HG02642 (cell line): ENCODE measurements at regions not wholly inside any gene's neighbourhood (a gene's known extent, or its start where the extent isn't known, plus 50 kb on each side); places are given as distances from the start of the nearest gene placed in this dataset.
"Not testable (repeated sequence)": the region's sequence is repeated elsewhere in the genome, so short reads cannot be mapped to it uniquely, and the experiment has no call there.

Experiments used
- ATAC-seq: cut with Tn5 transposase; IDR thresholded peaks from one replicate; pipeline ENCODE4 v1.9.1; 2021; ENCODE audit warnings: mild to moderate bottlenecking; ENCODE audit not compliant: unreplicated experiment, poor library complexity

GRCh38 chr13:110012102-110012739 is 225.8 kb upstream of the IRS2 start:
- ATAC-seq, result no peak

GRCh38 chr13:110010404-110011138 is 224.2 kb upstream of the IRS2 start:
- no peak for ATAC-seq

- no peak for ATAC-seq
These were observed 222.4 kb upstream of the IRS2 start for GRCh38 chr13:110008816-110009215.

GRCh38 chr13:110006304-110006703 is 219.9 kb upstream of the IRS2 start:
- no peak for ATAC-seq

GRCh38 chr13:110005563-110005962 is 219.2 kb upstream of the IRS2 start:
- no peak for ATAC-seq

- ATAC-seq, result no peak
These were observed 218.4 kb upstream of the IRS2 start for GRCh38 chr13:110004814-110005213.

GRCh38 chr13:110001670-110002275 is 215.4 kb upstream of the IRS2 start:
- no peak for ATAC-seq

- ATAC-seq, result no peak
These were observed 214.4 kb upstream of the IRS2 start for GRCh38 chr13:110000534-110001345.

GRCh38 chr13:109999659-110000533 is 213.5 kb upstream of the IRS2 start:
- no peak for ATAC-seq

- no peak for ATAC-seq
These were observed 212.5 kb upstream of the IRS2 start for GRCh38 chr13:109998684-109999533.

- ATAC-seq, result no peak
These were observed 211.7 kb upstream of the IRS2 start for GRCh38 chr13:109998037-109998436.

- not testable (repeated sequence) for ATAC-seq
These were observed 210.7 kb upstream of the IRS2 start for GRCh38 chr13:109997056-109997595.

GRCh38 chr13:109996404-109996960 is 210.1 kb upstream of the IRS2 start:
- no peak for ATAC-seq

GRCh38 chr13:109995578-109995977 is 209.2 kb upstream of the IRS2 start:
- no peak for ATAC-seq

- ATAC-seq, result no peak
These were observed 203.9 kb upstream of the IRS2 start for GRCh38 chr13:109990296-109990695.

- no peak for ATAC-seq
These were observed 203.3 kb upstream of the IRS2 start for GRCh38 chr13:109989686-109990085.

GRCh38 chr13:109989155-109989554 is 202.8 kb upstream of the IRS2 start:
- no peak for ATAC-seq

GRCh38 chr13:109986851-109987250 is 200.5 kb upstream of the IRS2 start:
- no peak for ATAC-seq
